ENCODE measurements at regions not wholly inside any gene's neighbourhood (a gene's known extent, or its start where the extent isn't known, plus 50 kb on each side); places are given as distances from the start of the nearest gene placed in this dataset.

DNA sequence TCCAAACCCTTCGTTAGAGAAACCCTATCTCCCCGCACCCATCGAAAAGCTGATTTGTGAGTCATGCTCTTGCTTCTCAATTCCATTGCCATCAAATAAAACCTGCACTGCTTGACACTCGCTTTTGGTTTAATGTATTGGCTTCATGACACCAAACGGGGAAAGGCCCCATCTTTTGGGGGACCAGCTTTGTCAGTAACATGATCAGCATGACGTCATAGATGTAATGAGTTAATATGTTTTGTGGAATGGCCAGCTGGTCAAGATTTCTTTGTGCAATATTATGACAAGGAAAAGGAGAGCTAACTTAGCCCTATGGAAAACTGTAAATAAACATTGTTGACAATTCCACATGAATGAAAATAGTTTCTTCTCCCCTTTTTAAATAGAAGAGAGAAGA is 1260.5 kb upstream of the CELF2 start:
- TF ChIP-seq, protein P1, sequence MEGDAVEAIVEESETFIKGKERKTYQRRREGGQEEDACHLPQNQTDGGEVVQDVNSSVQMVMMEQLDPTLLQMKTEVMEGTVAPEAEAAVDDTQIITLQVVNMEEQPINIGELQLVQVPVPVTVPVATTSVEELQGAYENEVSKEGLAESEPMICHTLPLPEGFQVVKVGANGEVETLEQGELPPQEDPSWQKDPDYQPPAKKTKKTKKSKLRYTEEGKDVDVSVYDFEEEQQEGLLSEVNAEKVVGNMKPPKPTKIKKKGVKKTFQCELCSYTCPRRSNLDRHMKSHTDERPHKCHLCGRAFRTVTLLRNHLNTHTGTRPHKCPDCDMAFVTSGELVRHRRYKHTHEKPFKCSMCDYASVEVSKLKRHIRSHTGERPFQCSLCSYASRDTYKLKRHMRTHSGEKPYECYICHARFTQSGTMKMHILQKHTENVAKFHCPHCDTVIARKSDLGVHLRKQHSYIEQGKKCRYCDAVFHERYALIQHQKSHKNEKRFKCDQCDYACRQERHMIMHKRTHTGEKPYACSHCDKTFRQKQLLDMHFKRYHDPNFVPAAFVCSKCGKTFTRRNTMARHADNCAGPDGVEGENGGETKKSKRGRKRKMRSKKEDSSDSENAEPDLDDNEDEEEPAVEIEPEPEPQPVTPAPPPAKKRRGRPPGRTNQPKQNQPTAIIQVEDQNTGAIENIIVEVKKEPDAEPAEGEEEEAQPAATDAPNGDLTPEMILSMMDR (IDR thresholded peaks at IDR 0.05; ENCODE audit: extremely low read depth in 1 of 2, insufficient read depth in 1 of 2, low read depth in 1 of 2, low read length in 2 of 2): no peak
- no peak for TF ChIP-seq EZH2 (IDR thresholded peaks at IDR 0.05; ENCODE audit: borderline replicate concordance, low read depth, low read length, severe bottlenecking)
- no peak for TF ChIP-seq POLR2AphosphoS5 (IDR thresholded peaks at IDR 0.05; ENCODE audit: insufficient read depth, low read depth, low read length)
- no peak for TF ChIP-seq MYC (IDR thresholded peaks at IDR 0.05; ENCODE audit: low read depth, low read length)

Data from endothelial cell of umbilical vein (primary cell).